MV-4-11 (cell line): ENCODE measurements at regions not wholly inside any gene's neighbourhood (a gene's known extent, or its start where the extent isn't known, plus 50 kb on each side); places are given as distances from the start of the nearest gene placed in this dataset.

ENCODE experiments used
- DNase-seq: peaks from one replicate; lab custom pipeline; 2025; lab: John Stamatoyannopoulos, UW

DNA sequence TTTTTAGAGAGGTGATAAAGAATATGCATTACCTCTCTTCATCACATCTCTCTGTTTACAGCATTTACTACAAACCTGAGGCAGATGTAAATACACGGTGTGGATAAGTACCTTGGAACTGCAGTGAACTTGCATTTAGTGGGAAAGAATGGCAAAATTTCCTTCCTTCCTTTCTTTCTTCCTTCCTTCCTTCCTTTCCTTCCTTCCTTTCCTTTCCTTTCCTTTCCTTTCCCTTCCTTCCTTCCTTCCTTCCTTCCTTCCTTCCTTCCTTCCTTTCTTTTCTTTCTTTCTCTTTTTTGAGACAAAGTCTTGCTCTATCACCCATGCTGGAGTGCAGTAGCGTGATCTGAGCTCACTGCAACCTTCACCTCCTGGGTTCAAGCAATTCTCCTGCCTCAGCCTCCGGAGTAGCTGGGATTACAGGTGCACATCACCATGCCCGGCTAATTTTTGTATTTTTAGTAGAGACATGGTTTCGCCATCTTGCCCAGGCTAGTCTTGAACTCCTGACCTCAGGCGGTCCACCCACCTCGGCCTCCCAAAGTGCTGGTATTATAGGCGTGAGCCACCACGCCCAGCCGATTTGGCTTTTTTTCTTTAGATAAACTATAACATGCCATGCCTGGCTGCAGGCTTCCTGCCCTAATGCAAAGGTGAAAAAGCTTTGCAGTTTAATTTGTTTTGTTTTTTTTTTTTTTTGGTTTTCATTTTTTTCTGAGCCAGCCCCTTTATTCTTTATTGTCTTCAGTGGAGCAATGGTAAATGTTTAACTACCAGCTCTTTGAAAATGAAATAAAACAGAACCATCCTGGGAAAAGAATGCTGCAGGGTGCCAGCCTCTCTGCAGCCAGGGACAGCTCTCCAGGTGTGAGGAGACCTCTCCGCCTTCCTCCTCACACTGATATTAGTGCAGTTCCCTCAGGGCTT, 64.2 kb upstream of the NEDD9 start:
- no peak for DNase-seq

DNA sequence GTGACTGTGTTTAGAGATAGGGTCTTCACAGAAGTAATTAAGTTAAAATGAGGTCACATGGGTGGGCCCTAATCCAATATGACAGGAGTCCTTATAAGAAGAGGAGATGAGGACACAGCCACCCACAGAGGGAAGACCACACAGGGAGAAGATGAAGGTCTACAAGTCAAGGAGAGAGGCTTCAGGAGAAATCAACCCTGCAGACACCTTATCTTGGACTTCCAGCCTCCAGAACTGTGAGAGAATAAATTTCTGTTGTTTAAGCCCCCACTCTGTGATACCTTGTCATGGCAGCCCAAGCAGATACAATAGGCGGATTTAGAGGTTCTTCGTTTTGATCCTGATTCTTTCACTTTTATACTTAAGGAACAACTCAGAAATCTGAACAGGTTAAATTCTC, 63.5 kb upstream of the NEDD9 start:
- DNase-seq, result no peak

DNA sequence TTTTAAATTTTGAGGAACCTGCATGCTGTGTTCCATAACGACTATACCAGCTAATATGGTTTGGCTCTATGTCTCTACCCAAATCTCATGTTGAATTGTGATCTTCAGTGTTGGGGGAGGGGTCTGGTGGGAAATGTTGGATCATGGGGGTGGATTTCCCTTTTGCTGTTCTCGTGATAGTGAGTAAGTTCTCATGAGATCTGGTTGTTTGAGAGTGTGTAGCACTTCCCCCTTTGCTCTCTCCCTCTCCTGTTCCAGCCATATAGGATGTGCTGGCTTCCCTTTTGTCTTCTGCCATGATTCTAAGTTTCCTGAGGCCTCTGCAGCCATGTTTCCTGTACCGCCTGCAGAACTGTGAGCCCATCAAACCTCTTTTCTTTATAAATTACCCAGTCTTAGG, 61.8 kb upstream of the NEDD9 start:
- DNase-seq, result peak; percentile 33

DNA sequence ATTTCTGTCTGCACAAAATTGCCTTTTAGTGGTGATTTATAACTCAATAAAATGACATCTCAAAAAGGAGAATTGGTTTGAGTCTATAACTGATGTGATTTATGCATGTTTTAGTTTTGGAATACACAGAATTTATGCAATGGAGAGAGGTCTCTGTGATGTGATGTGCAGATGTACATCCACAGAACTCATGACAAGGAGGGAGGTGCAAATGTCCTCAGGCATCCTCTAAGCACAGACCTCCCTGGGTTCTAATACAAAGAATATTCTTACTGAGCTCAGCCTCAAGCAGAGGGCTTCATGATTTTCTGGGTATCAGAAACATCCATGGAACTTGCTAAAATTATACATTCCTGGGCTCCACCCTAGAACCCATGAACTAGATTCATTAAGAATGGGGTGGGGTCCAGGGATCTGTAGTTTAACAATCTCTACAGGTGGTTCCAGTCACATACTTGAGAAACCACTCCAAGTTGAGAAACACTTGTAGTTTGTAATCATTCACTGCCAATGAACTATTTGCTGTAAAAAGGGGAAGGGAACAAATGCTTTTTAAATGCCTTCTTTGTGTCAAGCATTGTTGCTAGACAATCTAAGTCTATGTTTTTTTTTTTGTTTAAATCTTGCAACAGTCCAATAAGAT, 60.2 kb upstream of the NEDD9 start:
- peak; percentile 36 for DNase-seq

DNA sequence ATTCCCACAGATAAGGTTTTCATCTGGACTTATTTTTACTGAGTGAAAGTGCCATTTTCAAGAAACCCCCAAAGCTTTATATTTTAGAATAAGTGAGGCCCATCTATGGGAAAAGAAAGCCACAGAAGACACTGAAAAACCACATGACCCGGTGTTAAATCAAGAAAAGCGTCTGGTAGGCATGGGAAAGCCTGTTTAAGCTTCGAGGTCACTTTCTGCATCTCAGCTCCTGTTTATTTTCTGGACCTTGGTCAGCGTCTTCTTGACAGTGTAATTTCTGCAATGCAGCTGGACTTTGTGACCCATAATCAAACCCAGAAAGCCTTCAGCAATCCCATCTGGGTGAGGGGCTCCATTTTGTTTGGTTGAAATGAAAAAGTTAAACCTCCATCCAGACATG, 59.6 kb upstream of the NEDD9 start:
- no peak for DNase-seq

DNA sequence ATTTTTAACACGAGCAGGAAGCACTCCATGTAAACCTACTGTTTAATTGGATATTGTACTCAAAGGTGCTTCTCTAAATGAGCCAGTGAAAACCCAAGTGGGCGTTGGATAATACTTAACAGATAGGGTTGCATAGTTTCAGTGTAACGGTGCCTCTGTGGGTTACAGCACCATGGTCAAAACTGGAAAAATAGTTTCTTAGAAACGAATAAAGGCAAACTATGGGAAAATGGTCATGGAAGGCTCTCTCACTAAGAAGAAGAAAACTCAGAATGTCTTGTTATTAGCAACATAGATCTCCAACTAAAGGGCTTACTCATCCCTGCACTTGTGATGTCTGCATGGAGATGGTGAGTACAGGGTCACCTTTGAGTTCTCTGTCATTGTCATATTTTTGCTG, 59.1 kb upstream of the NEDD9 start:
- DNase-seq, result no peak

DNA sequence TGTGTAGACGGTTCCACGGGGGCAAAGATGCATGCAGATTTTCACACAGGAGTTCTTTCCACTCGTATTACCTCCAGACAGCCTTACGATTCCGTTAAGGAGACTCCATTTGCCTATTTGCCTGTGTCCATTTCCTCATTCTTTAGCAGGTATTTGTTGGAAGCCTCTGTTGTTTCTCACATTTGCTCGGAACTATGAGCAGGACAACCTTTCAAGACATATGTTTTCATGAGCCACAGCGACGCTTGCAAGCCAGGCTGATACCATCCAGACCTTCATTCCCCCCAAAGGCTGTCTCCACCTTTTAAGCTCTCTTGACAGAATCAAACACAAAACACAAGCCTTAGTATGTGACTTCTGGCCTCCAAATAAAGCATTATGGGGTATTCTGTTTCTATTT, 57.6 kb upstream of the NEDD9 start:
- no peak for DNase-seq

DNA sequence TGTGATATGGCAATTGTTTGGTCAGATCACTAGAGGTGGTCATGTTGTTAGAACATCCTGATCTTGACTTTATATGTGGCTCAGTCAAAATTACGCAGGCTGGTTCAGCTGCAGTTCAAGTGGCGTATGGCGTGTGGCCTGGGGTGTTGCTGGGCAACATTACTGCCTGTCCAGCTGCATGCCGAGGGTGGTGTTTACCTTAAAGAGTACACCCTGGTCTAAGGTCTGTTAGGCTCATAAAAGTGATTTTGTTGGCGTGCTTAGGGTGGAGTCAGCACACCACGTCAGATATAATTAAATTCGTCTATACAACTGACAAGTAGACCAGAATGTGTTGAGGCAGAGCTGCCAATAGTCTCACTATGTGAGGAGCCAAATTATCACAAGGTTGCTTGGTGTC, 55.6 kb upstream of the NEDD9 start:
- no peak for DNase-seq

DNA sequence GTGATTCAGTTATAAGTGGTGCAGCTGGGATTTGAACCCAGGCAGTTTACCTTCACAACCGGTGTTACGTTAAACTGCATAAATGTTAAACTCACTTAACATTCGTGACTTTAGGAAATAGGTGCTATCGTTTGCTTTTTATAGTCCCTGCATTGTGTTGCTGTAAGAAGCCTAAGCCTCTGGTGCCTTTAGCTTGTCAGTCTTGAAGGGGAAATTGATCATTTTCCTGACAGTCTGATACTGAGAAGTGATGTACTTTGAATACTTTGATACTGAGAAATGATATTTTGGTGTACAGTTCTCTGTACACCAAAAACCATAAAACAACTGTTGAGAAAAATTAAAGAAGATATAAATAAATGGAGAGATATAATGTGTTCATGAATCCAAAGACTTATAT, 52.5 kb upstream of the NEDD9 start:
- no peak for DNase-seq

DNA sequence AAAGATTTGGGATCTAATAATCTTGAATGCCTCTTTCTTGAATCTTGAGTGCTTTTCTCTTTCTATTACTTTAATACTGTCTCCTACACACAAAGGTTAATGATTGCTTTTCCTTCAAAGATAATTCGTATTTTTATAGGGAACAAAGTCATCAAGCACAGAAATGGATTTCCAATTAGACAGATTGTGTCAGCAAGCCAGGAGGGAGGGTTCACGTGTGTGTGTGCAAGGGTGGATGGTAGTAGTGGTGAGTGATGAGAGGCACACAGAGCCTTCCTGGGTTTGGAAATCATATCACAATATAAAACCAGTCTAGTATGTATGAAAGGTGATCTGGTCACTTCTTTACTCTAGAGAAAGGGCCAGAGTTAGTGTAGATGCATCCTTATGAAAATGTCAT, 51.2 kb upstream of the NEDD9 start:
- no peak for DNase-seq

DNA sequence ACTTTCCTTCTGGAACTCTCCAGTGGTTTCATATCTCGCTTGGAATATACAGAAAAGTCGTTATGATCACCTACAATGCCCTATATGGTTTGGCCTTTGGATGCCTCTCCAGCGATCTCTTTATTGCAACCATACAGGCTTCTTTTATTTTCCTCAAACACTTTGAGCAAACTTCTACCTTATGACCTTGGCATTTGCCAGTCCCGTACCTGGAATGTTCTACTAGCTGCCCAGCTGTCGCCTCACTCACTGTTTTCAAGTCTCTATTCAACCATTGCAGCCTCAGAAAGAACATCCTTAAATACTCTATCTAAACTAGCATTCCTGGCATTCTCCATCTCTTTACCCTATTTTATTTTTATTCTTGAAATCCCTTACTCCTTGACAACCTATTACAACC, 50.4 kb upstream of the NEDD9 start:
- DNase-seq, result no peak
